ENCODE measurements at regions not wholly inside any gene's neighbourhood (a gene's known extent, or its start where the extent isn't known, plus 50 kb on each side); places are given as distances from the start of the nearest gene placed in this dataset.

DNA sequence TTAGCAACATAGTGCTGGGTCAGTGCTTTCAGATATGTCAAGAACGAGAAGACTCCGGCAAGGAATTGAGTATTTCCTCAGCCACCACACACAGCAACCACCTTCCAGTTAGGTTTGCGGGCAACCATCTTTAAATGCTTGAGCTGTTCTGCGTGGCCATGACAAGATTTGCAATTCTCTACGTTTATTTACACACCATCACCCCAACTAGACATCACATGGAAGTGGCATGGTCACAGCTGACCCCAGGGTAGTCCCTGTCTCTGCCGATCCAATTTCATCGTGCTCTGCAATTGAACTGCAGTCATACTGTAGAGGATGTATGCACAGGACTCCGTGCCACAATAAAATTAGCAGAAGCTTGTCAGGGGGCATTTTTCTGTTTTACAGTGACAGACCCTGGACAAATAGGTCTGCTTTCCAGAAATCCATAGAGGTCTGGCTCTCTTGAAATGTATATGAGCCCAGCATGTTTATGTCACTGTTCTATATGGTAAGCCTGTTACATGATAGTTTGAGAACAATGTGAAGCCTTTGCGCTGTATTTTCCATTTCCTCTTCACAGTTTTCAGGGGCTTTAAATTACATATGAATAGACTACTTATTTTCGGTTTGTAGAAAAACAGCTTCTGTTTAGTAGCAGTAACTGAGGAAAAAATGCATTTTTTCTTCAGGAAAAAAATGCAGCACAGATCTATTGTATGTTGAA is 605.2 kb downstream of the NR4A2 start:
- TF ChIP-seq, protein P1, sequence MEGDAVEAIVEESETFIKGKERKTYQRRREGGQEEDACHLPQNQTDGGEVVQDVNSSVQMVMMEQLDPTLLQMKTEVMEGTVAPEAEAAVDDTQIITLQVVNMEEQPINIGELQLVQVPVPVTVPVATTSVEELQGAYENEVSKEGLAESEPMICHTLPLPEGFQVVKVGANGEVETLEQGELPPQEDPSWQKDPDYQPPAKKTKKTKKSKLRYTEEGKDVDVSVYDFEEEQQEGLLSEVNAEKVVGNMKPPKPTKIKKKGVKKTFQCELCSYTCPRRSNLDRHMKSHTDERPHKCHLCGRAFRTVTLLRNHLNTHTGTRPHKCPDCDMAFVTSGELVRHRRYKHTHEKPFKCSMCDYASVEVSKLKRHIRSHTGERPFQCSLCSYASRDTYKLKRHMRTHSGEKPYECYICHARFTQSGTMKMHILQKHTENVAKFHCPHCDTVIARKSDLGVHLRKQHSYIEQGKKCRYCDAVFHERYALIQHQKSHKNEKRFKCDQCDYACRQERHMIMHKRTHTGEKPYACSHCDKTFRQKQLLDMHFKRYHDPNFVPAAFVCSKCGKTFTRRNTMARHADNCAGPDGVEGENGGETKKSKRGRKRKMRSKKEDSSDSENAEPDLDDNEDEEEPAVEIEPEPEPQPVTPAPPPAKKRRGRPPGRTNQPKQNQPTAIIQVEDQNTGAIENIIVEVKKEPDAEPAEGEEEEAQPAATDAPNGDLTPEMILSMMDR (IDR thresholded peaks at IDR 0.05; ENCODE audit: low read depth, low read length) = no peak
- TF ChIP-seq EZH2phosphoT487 (IDR thresholded peaks at IDR 0.05; ENCODE audit: low read depth) = no peak
